Umbilical cord (tissue), 1 donor: ENCODE measurements at regions not wholly inside any gene's neighbourhood (a gene's known extent, or its start where the extent isn't known, plus 50 kb on each side); places are given as distances from the start of the nearest gene placed in this dataset.
"Not testable (repeated sequence)": the region's sequence is repeated elsewhere in the genome, so short reads cannot be mapped to it uniquely, and the experiment has no call there.

Experiments
- DNase-seq: peaks from one replicate; pipeline ENCODE4 v3.0.0-alpha.2; 2015; ENCODE audit warnings: low spot score

DNA sequence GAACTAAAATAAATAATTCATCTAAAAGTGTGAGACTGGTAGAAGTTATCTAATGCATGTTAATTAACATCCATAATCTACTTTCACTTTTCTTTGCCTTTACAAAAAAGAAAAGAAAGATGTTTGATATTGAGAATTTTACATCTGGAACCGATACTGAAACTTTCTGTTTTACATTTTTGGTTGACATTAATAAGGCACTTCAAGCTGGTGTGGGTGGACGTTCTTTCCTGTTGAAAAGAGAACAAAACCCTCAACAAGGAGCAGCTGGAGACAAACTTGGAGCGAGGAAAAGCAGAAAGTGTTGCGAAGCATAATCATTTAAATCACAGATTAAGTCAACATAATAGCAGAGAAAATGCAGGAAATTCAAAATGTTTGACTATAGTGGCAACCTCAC lies 575.2 kb upstream of the ADGRB3 start:
- DNase-seq: no peak

DNA sequence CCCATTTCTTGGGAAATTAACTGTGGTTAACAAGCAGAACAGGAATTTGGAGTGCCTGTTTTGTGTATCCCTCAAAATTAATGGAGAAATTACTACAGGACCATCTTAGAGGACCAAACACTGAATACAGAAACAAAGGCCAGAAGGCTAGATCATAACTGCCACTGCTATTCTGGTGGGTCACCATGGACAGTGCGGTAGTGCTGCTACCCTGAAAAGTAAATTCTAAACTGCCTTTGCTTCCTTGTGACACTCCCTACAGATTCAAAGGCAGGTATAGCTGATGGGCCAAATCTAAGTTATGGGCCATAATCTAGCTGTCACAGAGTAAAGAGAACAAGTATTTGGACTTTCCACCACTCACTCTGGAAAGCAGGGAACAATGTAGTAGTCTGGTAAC lies 575.8 kb upstream of the ADGRB3 start:
- DNase-seq: no peak

DNA sequence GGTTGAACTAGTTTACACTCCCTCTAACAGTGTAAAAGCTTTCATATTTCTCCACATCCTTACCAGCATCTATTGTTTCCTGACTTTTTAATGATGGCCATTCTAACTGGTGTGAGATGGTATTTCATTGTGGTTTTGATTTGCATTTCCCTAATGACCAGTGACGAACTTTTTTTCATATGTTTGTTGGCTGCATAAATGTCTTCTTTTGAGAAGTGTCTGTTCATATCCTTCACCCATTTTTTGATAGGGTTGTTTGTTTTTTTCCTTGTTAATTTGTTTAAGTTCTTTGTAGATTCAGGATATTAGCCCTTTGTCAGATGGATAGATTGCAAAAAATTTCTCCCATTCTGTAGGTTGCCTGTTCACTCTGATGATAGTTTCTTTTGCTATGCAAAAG lies 578.5 kb upstream of the ADGRB3 start:
- DNase-seq: not testable (repeated sequence)

GRCh38 chr6:68054756-68055155 lies 580.3 kb upstream of the ADGRB3 start:
- DNase-seq: peak; percentile 20

- DNase-seq: no peak
These were observed 581.2 kb upstream of the ADGRB3 start for GRCh38 chr6:68053805-68054373.

- DNase-seq: no peak
These were observed 582.8 kb upstream of the ADGRB3 start for GRCh38 chr6:68052234-68052633.

DNA sequence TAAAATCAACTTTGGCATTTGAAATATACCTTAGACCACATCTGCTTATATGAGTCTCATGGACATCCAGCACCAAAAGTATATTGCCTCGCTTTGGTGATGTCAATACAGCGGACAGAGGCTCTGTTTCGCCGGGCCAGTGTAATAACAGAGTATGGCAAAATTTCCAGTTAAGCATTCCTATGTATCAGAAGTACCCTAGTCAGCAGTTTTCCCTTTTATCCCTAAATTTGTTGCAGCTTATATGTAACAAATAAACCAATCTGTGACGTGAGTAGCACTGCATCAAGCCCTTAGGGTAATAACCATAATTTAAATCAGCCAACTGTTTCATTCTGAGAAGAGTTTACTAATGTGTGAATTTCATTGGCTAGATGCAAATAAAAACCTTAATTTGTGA lies 585.5 kb upstream of the ADGRB3 start:
- no peak for DNase-seq

DNA sequence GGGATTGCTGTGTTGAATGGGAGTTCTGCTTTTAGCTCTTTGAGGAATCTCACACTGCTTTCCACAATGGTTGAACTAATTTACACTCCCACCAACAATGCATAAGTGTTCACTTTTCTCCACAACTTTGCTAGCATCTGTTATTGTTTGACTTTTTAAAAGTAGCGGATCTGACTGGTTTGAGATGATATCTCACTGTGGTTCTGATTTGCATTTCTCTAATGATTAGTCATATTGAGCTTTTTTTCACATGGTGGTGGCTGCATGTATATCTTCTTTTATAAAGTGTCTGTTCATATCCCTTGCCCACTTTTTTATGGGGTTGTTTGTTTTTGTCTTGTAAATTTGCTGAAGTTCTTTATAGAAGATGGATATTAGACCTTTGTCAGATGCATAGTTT lies 588.3 kb upstream of the ADGRB3 start:
- DNase-seq: no peak

- DNase-seq: no peak
These were observed 588.8 kb upstream of the ADGRB3 start for GRCh38 chr6:68046302-68046701.

- DNase-seq: no peak
These were observed 589.9 kb upstream of the ADGRB3 start for GRCh38 chr6:68045193-68045592.

GRCh38 chr6:68044264-68044663 lies 590.8 kb upstream of the ADGRB3 start:
- no peak for DNase-seq

DNA sequence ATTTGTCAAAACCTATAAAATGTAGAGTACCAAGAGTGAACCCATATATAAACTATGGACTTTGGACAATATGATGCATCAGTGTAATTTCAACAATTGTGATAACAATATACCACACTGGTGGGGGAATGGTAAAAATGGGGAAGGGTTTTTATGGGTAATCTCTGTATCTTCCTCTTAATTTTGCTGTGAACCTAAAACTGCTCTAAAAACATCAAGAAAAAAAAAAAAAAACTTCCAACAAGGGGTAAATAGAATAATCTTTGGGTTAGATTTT lies 592.0 kb upstream of the ADGRB3 start:
- no peak for DNase-seq

DNA sequence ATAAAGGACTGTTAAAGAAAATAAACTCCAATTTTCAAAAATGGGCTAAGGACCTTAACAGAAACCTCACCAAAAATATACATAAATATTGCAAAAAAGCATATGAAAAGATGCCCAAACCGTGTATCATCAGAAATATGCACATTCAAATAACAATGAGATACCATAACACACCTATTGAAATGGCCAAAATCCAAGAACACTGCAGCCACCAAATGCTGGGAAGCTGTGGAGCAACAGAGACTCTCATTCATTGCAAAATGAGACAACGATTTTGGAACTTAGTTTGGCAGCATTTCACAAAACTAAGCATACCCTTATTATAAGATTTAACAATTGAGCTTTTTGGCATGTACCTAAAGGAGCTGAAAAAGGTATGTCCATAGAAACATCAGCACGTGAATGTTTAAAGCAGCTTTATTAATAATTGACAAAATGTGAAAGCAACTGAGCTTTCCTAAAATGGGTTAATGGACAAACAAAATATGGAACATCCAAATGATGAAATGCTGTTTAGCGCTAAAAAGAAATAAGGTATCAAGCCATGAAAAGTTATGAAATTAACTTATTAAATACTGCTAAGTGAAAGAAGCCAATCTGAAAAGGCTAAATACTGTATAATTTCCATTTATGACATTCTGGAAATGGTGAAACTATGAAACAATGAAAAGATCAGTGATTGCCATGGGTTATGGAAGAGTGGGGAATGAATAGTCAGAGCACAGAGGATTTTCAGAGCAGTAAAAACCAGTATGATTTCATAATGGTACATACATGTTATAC lies 592.6 kb upstream of the ADGRB3 start:
- no peak for DNase-seq

GRCh38 chr6:68040780-68041179 lies 594.3 kb upstream of the ADGRB3 start:
- DNase-seq: no peak

- DNase-seq: peak; percentile 2
These were observed 594.7 kb upstream of the ADGRB3 start for GRCh38 chr6:68040312-68040778.

DNA sequence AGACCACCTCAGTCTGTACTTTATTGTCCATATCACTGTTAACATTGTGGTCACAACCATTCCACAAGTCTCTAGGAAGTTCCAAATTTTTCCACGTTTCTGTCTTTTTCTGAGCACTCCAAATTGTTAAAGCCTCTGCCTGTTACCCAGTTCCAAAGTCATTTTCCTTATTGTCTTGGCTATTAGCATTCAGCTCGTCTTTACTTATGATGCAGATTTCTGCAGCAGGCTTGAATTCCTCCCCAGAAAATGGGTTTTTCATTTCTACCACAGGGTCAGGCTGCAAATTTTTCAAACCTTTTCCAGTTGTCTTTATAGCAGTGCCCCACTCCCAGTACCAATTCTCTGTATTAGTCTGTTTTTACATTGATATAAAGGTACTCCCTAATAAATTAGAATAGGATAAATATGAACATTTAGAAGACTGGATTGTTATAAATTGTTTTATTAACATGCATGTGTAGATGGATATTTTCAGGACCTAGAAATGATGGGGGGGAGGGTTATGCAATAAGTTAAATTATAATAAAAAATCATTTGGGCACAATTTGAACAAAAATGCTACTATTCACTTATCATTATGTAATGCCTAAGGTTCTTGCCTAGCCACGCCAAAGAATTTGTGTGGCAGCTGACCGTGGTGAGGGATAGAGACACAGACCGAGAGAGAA lies 595.3 kb upstream of the ADGRB3 start:
- no peak for DNase-seq

DNA sequence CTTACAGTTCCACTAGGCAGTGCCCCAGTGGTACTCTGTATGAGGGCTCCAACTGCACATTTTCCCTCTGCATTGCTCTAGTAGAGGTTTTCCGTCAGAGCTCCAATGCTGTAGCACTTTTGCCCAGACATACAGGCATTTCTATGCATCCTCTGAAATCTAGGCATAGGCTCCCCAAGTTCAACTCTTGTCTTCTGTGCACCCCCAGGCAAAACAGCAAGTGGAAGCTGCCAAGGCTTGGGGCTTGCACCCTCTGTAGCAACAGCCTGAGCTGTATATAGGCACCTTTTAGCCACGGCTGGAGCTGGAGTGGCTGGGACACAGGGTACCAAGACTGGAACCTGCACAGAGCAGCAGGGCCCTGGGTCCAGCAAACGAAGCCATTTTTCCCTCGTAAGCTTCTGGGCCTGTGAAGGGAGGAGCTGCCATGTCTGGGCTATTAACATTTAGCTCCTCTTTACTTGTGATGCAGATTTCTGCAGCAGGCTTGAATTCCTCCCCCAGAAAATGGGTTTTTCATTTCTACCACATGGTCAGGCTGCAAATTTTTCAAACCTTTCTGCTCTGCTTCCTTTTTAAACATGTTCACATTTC lies 596.2 kb upstream of the ADGRB3 start:
- DNase-seq: no peak

DNA sequence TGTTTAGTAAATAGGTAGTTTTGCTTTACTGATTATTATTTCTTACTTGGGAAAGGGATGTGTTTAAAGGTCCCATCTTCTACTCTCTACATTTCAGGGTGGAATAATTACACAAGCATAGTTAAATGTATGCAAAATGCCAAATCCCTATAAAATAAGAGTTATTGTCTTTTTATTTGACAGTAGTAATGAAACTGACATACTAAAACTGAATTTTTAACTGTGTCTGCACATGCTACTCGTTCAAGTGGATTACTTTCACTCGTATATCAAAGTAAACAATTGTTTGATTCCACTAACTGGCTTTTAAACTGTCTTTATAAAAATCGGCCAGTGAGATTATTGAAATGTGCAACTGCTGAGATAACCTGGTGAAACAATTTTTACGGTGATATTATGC lies 602.9 kb upstream of the ADGRB3 start:
- no peak for DNase-seq

DNA sequence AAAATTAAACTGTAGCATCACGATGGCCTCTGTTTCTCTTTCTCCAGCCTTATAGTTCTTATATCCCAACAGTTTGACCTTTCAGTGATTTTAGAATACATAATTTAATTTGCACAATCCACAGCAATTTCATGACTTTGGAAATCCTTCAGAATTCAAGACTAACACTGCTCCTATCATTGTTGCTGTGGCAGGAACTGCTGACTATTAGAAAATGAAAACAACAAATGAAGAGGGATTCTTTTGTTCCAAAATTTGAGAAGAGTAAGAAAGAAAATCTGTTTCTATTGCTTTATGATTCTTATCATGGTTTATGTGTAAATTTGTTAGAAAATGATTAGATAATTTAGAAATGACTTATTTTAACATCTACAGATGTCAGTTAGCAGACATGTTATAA lies 604.0 kb upstream of the ADGRB3 start:
- DNase-seq: no peak

- no peak for DNase-seq
These were observed 608.6 kb upstream of the ADGRB3 start for GRCh38 chr6:68026483-68026882.

DNA sequence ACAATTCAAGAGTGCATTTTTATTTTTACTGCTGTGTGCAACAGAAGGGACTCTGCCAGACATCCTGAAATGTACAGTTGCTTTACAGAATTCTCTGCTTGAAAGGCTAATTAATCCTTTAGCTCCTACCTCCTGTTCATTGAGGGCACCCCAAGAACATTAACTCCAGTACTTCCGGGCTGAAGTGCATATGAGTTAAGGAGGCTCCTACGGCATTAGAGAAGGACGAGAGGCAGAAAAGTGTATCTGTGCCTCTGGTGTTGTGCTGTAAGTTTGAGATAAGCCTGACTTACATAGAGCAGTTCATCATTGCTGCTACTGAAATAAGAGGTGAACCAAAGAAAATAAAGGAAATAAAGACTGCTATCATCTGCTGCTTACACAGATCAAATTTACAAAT lies 609.3 kb upstream of the ADGRB3 start:
- no peak for DNase-seq

DNA sequence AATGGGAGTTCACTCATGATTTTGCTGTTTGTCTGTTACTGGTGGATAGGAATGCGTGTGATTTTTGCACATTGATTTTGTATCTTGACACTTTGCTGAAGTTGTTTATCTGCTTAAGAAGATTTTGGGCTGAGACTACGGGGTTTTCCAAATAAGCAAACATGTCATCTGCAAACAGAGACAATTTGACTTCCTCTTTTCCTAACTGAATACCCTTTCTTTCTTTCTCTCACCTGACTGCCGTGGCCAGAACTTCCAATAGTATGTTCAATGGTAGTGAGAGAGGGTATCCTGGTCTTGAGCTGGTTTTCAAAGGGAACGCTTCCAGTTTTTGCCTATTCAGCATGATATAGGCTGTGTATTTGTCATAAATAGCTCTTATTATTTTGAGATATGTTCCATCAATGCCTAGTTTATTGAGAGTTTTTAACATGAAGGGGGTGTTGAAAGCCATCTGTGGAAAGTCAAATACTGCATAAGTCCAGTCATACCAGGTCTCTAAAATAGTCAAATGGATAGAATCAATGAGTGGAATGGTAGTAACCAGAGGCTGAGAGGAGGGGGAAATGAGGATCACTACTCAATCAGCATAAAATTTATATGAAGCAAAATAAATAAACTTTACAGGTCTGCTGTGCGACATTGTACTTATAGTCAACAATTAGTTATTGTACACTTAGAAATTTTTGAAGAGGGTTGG lies 610.4 kb upstream of the ADGRB3 start:
- no peak for DNase-seq
